Gastrocnemius medialis (tissue), 4 donors: ENCODE measurements at regions not wholly inside any gene's neighbourhood (a gene's known extent, or its start where the extent isn't known, plus 50 kb on each side); places are given as distances from the start of the nearest gene placed in this dataset.

Source experiments
- ATAC-seq, 2 donors: fragments of 150-250 bp; one replicate each; pipeline ENCODE4 v1.9.1; 2016
- DNase-seq, 2 donors: peaks; one replicate each; pipeline ENCODE4 v3.0.0-alpha.2; 2019
- H3K27ac ChIP-seq, 4 donors: fragments of 200-600 bp; sonication (generic); 1 replicate in 1 of 4; 2 replicates in 3 of 4; pipeline ENCODE4 v1.5.1; 2016 to 2018; ENCODE audit warnings: mild to moderate bottlenecking in 2 of 4, moderate library complexity in 1 of 4
- H3K27me3 ChIP-seq, 3 donors: fragments of 200-600 bp; sonication (generic) in 2 of 3; 1 replicate in 1 of 3; 2 replicates in 2 of 3; pipeline versions ENCODE4 v1.5.1 to v1.6.0; 2016 to 2019; ENCODE audit warnings: mild to moderate bottlenecking in 1 of 3, moderate library complexity in 1 of 3
- H3K36me3 ChIP-seq, 2 donors: fragments of 200-600 bp; sonication (generic) in 1 of 2; one replicate each; pipeline ENCODE4 v1.5.1; 2017 to 2018
- H3K4me1 ChIP-seq, 2 donors: fragments of 200-600 bp; sonication (generic) in 1 of 2; one replicate each; pipeline ENCODE4 v1.5.1; 2016 to 2017; ENCODE audit warnings: mild to moderate bottlenecking in 2 of 2
- H3K4me3 ChIP-seq, 4 donors: fragments of 200-600 bp; sonication (generic) in 3 of 4; 1 replicate in 1 of 4; 2 replicates in 3 of 4; pipeline ENCODE4 v1.5.1; 2016 to 2019; ENCODE audit warnings: mild to moderate bottlenecking in 2 of 4
- H3K9me3 ChIP-seq, 3 donors: fragments of 200-600 bp; sonication (generic) in 2 of 3; 1 replicate in 1 of 3; 2 replicates in 2 of 3; pipeline ENCODE4 v1.5.1; 2016 to 2019
- CTCF ChIP-seq, 5 experiments: fragments of 450-650 bp in 3 of 5; fragments of 200-600 bp in 2 of 5; sonication (generic) in 2 of 5; IDR thresholded peaks in 4 of 5; conservative IDR thresholded peaks in 1 of 5; 1 replicate in 4 of 5; 2 replicates in 1 of 5; pipeline ENCODE4 v1.5.1; 2016 to 2019; ENCODE audit warnings: antibody characterized with exemption in 5 of 5, mild to moderate bottlenecking in 3 of 5, moderate library complexity in 3 of 5
- POLR2A ChIP-seq, 2 donors: fragments of 450-650 bp; IDR thresholded peaks; one replicate each; pipeline ENCODE4 v1.6.1; 2017; ENCODE audit warnings: antibody characterized with exemption in 2 of 2, mild to moderate bottlenecking in 2 of 2, moderate library complexity in 2 of 2
- in situ Hi-C, 4 donors: fragments of 200-750 bp; cut with MboI; loops; one replicate each; pipeline versions ENCODE4 v1.15.0 to v1.8.0; 2017; ENCODE audit warnings: low sequenced_read_pairs in 4 of 4
- intact Hi-C: fragments of 100-400 bp; cut with DNase I; formaldehyde crosslinking; loops from one replicate; pipeline ENCODE4 v1.15.1; 2023; ENCODE audit warnings: low total_unique reads

GRCh38 chr14:80055667-80056496, 155.4 kb downstream of the DIO2 start:
- ATAC-seq = peak; percentile 41 to 47
- DNase-seq = peak in 1 of 2 donors; percentile 2
- in situ Hi-C loops = loop anchor here in 2 of 4 donors (25.0 kb wide), 1 partner anchor 806 kb away; no protein-coding TSS in a partner anchor

GRCh38 chr14:80055226-80055625, 156.1 kb downstream of the DIO2 start:
- no peak overlapping the region for H3K27ac ChIP-seq
- DNase-seq (no peak), ATAC-seq (no peak)
- in situ Hi-C loops = loop anchor here in 2 of 4 donors (25.0 kb wide), 1 partner anchor 807 kb away; no protein-coding TSS in a partner anchor
- no peaks in the 10 kb centered on the region for H3K36me3 ChIP-seq
- no peaks in the 10 kb centered on the region for H3K9me3 ChIP-seq
- no peak overlapping the region for H3K4me3 ChIP-seq
- no peaks in the 10 kb centered on the region for H3K4me1 ChIP-seq
- no peak for TF ChIP-seq CTCF (IDR thresholded peaks at IDR 0.05 in 4 of 5, conservative IDR thresholded peaks at IDR 0.05 in 1 of 5)
- TF ChIP-seq POLR2A (IDR thresholded peaks at IDR 0.05) = no peak
- H3K27me3 ChIP-seq = no peaks in the 10 kb centered on the region
- intact Hi-C loops = no loop called here

More at GRCh38 chr14:80055667-80056496, 155.4 kb downstream of the DIO2 start:
- no peaks in the 10 kb centered on the region for H3K36me3 ChIP-seq
- no peaks in the 10 kb centered on the region for H3K9me3 ChIP-seq
- no peak overlapping the region for H3K4me3 ChIP-seq
- H3K4me1 ChIP-seq = no peaks in the 10 kb centered on the region
- H3K27me3 ChIP-seq = no peaks in the 10 kb centered on the region
- intact Hi-C loops = loop anchor here (2.0 kb wide), 1 partner anchor 793 kb away; no protein-coding TSS in a partner anchor
- TF ChIP-seq CTCF (IDR thresholded peaks at IDR 0.05 in 4 of 5, conservative IDR thresholded peaks at IDR 0.05 in 1 of 5) (peak; percentile 32 to 55 (median 51)), POLR2A (IDR thresholded peaks at IDR 0.05) (no peak)
- no peak overlapping the region for H3K27ac ChIP-seq

DNA sequence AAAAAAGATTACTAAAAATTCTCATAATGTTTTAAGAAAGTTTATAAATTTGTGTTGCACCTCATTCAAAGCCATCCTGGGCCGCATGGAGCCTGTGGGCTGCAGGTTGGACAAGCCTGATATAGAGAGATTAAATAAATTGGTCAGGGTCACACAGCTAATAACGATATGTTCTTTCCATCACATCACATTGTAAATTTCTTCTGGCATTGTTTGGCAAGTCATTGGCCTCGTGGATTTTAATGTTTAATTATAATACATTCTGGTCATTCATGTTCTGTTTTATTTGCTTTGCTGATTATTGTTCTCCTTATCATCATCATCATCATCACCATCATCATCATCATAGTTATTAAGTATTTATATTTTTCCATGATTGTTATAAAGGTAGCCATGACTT, 157.3 kb downstream of the DIO2 start:
- Histone ChIP-seq H3K4me3 (no peak overlapping the region), H3K27ac (no peak overlapping the region), H3K27me3 (no peaks in the 10 kb centered on the region), H3K36me3 (no peaks in the 10 kb centered on the region), H3K9me3 (no peaks in the 10 kb centered on the region), H3K4me1 (no peaks in the 10 kb centered on the region)
- no peak for ATAC-seq
- intact Hi-C loops = no loop called here
- DNase-seq = no peak
- in situ Hi-C loops = loop anchor here in 2 of 4 donors (25.0 kb wide), 1 partner anchor 808 kb away; no protein-coding TSS in a partner anchor
- no peak for TF ChIP-seq CTCF (IDR thresholded peaks at IDR 0.05 in 4 of 5, conservative IDR thresholded peaks at IDR 0.05 in 1 of 5)
- no peak for TF ChIP-seq POLR2A (IDR thresholded peaks at IDR 0.05)

- no peak for ATAC-seq
- Histone ChIP-seq H3K4me3 (no peak overlapping the region), H3K4me1 (no peaks in the 10 kb centered on the region), H3K36me3 (no peaks in the 10 kb centered on the region), H3K27ac (no peak overlapping the region), H3K9me3 (no peaks in the 10 kb centered on the region), H3K27me3 (no peaks in the 10 kb centered on the region)
- no peak for DNase-seq
- in situ Hi-C loops = no loop called here
- no peak for TF ChIP-seq CTCF (IDR thresholded peaks at IDR 0.05 in 4 of 5, conservative IDR thresholded peaks at IDR 0.05 in 1 of 5)
- no peak for TF ChIP-seq POLR2A (IDR thresholded peaks at IDR 0.05)
- intact Hi-C loops = no loop called here
These were observed 162.2 kb downstream of the DIO2 start for GRCh38 chr14:80049055-80049454.
